Fibroblast of villous mesenchyme (primary cell): ENCODE measurements at regions not wholly inside any gene's neighbourhood (a gene's known extent, or its start where the extent isn't known, plus 50 kb on each side); places are given as distances from the start of the nearest gene placed in this dataset.

ENCODE experiments used
- DNase-seq: peaks from one replicate; pipeline ENCODE4 v3.0.0-alpha.2; 2010; ENCODE audit warnings: low read depth
- H3K4me3 ChIP-seq: 2 replicates; pipeline ENCODE4 v1.5.1; 2011; ENCODE audit warnings: low read depth, mild to moderate bottlenecking, low read length
- CTCF ChIP-seq: IDR thresholded peaks from 2 replicates; pipeline ENCODE4 v1.5.1; 2012; ENCODE audit warnings: low read depth, mild to moderate bottlenecking, low read length; ENCODE audit not compliant: insufficient read depth

GRCh38 chr18:78165525-78165924, 814.1 kb upstream of the SALL3 start:
- no peak for DNase-seq
- no peak overlapping the region for H3K4me3 ChIP-seq
- no peak for TF ChIP-seq CTCF

- H3K4me3 ChIP-seq = no peak overlapping the region
- TF ChIP-seq CTCF = no peak
- no peak for DNase-seq
These were observed 811.1 kb upstream of the SALL3 start for GRCh38 chr18:78168526-78168925.

- no peak for DNase-seq
- no peak overlapping the region for H3K4me3 ChIP-seq
- no peak for TF ChIP-seq CTCF
These were observed 810.3 kb upstream of the SALL3 start for GRCh38 chr18:78169174-78169864.

GRCh38 chr18:78171954-78172353, 807.7 kb upstream of the SALL3 start:
- no peak for DNase-seq
- no peak for TF ChIP-seq CTCF
- no peak overlapping the region for H3K4me3 ChIP-seq

- TF ChIP-seq CTCF = no peak
- H3K4me3 ChIP-seq = no peak overlapping the region
- DNase-seq = no peak
These were observed 804.9 kb upstream of the SALL3 start for GRCh38 chr18:78174737-78175136.

GRCh38 chr18:78178812-78179211, 800.8 kb upstream of the SALL3 start:
- no peak overlapping the region for H3K4me3 ChIP-seq
- no peak for DNase-seq
- no peak for TF ChIP-seq CTCF

GRCh38 chr18:78180741-78181140, 798.9 kb upstream of the SALL3 start:
- no peak for DNase-seq
- no peak for TF ChIP-seq CTCF
- no peak overlapping the region for H3K4me3 ChIP-seq
